ENCODE measurements at regions not wholly inside any gene's neighbourhood (a gene's known extent, or its start where the extent isn't known, plus 50 kb on each side); places are given as distances from the start of the nearest gene placed in this dataset.

DNA sequence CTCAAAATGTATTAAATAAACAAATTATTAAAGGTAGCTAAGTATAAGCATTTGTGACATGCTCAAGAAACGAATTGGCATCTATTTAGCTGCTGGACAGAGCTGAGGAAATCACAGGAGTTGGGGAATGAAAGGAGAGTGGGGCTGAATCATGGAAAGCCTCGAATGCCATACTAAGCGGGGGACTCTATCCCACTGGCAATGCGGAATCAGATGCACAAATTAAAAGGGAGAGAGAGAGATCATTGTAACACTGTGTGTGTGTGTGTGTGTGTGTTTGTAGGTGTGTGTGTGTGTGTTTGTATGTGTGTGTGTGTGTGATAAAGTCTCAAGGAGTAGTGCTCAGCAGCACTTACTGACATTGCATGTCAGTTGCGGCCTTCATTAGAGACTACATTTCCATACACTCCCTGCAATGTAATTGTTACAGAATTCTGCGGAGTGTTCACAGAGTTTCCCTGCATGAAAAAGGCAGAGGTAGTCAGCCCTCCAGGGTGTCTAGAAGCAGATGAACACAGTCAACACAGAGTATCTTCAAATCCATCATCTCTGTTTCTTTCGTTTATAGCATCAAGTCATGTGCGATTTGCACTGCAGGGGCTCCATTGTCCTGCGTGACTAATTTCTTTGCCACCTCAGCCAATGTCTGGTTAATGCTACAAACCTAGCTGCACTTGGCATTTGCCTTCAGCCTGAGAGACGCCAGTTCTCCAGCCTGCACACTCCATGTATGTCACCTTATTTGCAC lies 111.7 kb upstream of the CYRIA start:
- Mint-ChIP-seq H3K27ac (no peak overlapping the region), H3K4me3 (no peak overlapping the region), H3K4me1 (peaks cover 19 to 37% of the 10 kb centered on the region in 2 experiments), H3K36me3 (ENCODE audit: insufficient read depth in 1 of 3, low read depth in 3 of 3) (peaks cover 6% of the 10 kb centered on the region in 3 experiments; a peak in 6 of 7 replicates), H3K27me3 (ENCODE audit: low read depth) (no peaks in the 10 kb centered on the region), H3K9me3 (peaks cover 12 to 21% of the 10 kb centered on the region in 2 experiments; a peak in 4 of 5 replicates)
- H4K8ac ChIP-seq (replicated peaks; ENCODE audit: insufficient read length, low read depth, low read length), result no peak overlapping the region
- no peak overlapping the region for H4K5ac ChIP-seq (ENCODE audit: insufficient read length, low read depth, low read length)
- no peak overlapping the region for H3K14ac ChIP-seq (ENCODE audit: insufficient read depth, low read length)
- no peak overlapping the region for H3T11ph ChIP-seq (ENCODE audit: low read length)
- H2BK5ac ChIP-seq (ENCODE audit: insufficient read length, low read length), result no peak overlapping the region
- H2BK15ac ChIP-seq (ENCODE audit: low read depth, low read length), result no peak overlapping the region
- no peak overlapping the region for H2BK20ac ChIP-seq (ENCODE audit: low read depth, low read length, poor library complexity, severe bottlenecking)
- H3K4me2 ChIP-seq (ENCODE audit: insufficient read depth, insufficient read length, low read length), result no peak overlapping the region
- H3K9me3 ChIP-seq (ENCODE audit: control insufficient read depth, low read depth, low read length), result peaks cover 3% of the 10 kb centered on the region
- H3K79me1 ChIP-seq (ENCODE audit: insufficient read depth, low read depth, low read length, poor library complexity, severe bottlenecking), result no peaks in the 10 kb centered on the region
- no peak overlapping the region for H3K4ac ChIP-seq (ENCODE audit: low read depth, low read length)
- H3K18ac ChIP-seq (ENCODE audit: insufficient read length, low read depth, low read length), result no peak overlapping the region
- H2BK120ac ChIP-seq (ENCODE audit: low read depth, low read length, poor library complexity, severe bottlenecking), result no peak overlapping the region
- no peak overlapping the region for H4K91ac ChIP-seq (ENCODE audit: insufficient read length, low read depth, low read length)
- no CpG with 5 or more reads among the region's 10 CpGs for WGBS (ENCODE audit: extremely low coverage, insufficient read length, low lambda C conversion rate)
- H4K20me1 ChIP-seq (ENCODE audit: control insufficient read depth, insufficient read depth, insufficient read length), result no peaks in the 10 kb centered on the region
- TF ChIP-seq, protein P1, sequence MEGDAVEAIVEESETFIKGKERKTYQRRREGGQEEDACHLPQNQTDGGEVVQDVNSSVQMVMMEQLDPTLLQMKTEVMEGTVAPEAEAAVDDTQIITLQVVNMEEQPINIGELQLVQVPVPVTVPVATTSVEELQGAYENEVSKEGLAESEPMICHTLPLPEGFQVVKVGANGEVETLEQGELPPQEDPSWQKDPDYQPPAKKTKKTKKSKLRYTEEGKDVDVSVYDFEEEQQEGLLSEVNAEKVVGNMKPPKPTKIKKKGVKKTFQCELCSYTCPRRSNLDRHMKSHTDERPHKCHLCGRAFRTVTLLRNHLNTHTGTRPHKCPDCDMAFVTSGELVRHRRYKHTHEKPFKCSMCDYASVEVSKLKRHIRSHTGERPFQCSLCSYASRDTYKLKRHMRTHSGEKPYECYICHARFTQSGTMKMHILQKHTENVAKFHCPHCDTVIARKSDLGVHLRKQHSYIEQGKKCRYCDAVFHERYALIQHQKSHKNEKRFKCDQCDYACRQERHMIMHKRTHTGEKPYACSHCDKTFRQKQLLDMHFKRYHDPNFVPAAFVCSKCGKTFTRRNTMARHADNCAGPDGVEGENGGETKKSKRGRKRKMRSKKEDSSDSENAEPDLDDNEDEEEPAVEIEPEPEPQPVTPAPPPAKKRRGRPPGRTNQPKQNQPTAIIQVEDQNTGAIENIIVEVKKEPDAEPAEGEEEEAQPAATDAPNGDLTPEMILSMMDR (conservative IDR thresholded peaks at IDR 0.05), result no peak
- H3K56ac ChIP-seq (ENCODE audit: insufficient read length, low read depth, low read length), result no peak overlapping the region
- H2AFZ ChIP-seq (ENCODE audit: low read length), result no peak overlapping the region
- H3K4me1 ChIP-seq (ENCODE audit: insufficient read depth, low read length), result no peaks in the 10 kb centered on the region; the same call in 1 of the 2 replicates
- no peak overlapping the region for H2AK5ac ChIP-seq (ENCODE audit: insufficient read length, low read length)
- no peaks in the 10 kb centered on the region for H3K79me2 ChIP-seq (ENCODE audit: insufficient read depth, low read length)
- H3K9ac ChIP-seq (ENCODE audit: extremely low read depth, insufficient read length, low read length), result no peak overlapping the region
- no peak for DNase-seq
- H3K23ac ChIP-seq (ENCODE audit: insufficient read length, low read depth, low read length), result no peak overlapping the region
- H2BK12ac ChIP-seq (ENCODE audit: insufficient read length, low read depth, low read length), result no peak overlapping the region
- H3K27me3 ChIP-seq (ENCODE audit: insufficient read depth, low read length), result no peaks in the 10 kb centered on the region
- H3K23me2 ChIP-seq (ENCODE audit: insufficient read length, low read depth, low read length, poor library complexity, severe bottlenecking), result no peaks in the 10 kb centered on the region
- no peak overlapping the region for H3K27ac ChIP-seq (ENCODE audit: insufficient read length, low read depth, low read length)

Data from H9 (cell line).